Mucosa of descending colon (tissue), 3 donors: ENCODE measurements at regions not wholly inside any gene's neighbourhood (a gene's known extent, or its start where the extent isn't known, plus 50 kb on each side); places are given as distances from the start of the nearest gene placed in this dataset.
"Not testable (repeated sequence)": the region's sequence is repeated elsewhere in the genome, so short reads cannot be mapped to it uniquely, and the experiment has no call there.

Experiments
- ATAC-seq: fragments of 200-7000 bp; cut with Tn5 transposase; one replicate; pipeline ENCODE4 v1.9.1; 2020; ENCODE audit warnings: mild to moderate bottlenecking, moderate library complexity
- DNase-seq, 3 donors: peaks; one replicate each; pipeline ENCODE4 v3.0.0-alpha.2; 2020
- H3K36me3 ChIP-seq: fragments of 200-600 bp; one replicate; pipeline ENCODE4 v1.8.0; 2021; ENCODE audit warnings: low read depth, mild to moderate bottlenecking
- H3K4me1 ChIP-seq: fragments of 200-600 bp; one replicate; pipeline ENCODE4 v1.8.0; 2021; ENCODE audit warnings: low read depth, mild to moderate bottlenecking
- H3K4me3 ChIP-seq: fragments of 200-600 bp; one replicate; pipeline ENCODE4 v1.8.0; 2021; ENCODE audit warnings: mild to moderate bottlenecking
- H3K9me3 ChIP-seq: fragments of 200-600 bp; one replicate; pipeline ENCODE4 v1.8.0; 2021; ENCODE audit warnings: mild to moderate bottlenecking
- CTCF ChIP-seq: fragments of 200-600 bp; IDR thresholded peaks from one replicate; pipeline ENCODE4 v1.8.0; 2022; ENCODE audit warnings: antibody characterized with exemption, mild to moderate bottlenecking
- intact Hi-C, 2 donors: fragments of 100-400 bp; cut with DNase I in 1 of 2; cut with micrococcal nuclease in 1 of 2; formaldehyde crosslinking; loops; one replicate each; pipeline versions ENCODE4 v1.11.0 to v1.11.1; 2022; cut with DNase I, micrococcal nuclease
- donor health status: DM: no; HTN: no; CAD: no; lungs with moderate emphysema.
- donor health status: DM: no; HTN: no; CAD: no.
- donor health status: DM: no; HTN: yes; CAD: no.

DNA sequence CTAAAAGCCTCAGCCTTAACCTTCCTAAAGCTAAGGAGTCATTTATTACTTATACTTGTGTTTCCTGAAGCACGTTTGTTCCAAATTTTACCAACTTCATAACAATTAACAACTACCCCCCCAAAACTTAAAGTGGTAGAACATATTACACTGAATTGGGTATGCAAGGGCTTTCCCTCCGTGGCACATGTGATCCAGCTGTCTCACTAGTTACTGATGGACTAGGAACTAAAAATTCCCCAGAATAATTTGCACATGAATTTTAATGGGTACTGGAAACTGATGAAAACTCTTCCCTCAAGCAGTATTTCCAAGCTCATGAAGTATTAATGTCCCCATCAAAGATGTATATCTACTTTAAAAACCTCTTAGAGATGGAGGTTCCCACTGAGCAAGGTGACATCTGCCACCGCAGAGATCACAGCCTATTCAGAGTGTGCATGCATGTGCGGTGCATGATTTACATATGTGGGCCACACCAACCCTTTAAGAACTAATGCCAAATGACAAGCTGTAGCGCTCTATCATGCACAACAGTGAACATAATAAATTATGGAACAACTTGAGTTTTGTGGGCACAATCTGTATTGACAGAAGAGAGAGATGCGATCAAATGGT lies 139.9 kb upstream of the ADCY1 start:
- no peaks in the 10 kb centered on the region for H3K4me1 ChIP-seq
- no peak for TF ChIP-seq CTCF
- no peak overlapping the region for H3K4me3 ChIP-seq
- ATAC-seq (no peak), DNase-seq (no peak)
- intact Hi-C loops: no loop called here
- H3K36me3 ChIP-seq: no peaks in the 10 kb centered on the region
- H3K9me3 ChIP-seq: no peaks in the 10 kb centered on the region

DNA sequence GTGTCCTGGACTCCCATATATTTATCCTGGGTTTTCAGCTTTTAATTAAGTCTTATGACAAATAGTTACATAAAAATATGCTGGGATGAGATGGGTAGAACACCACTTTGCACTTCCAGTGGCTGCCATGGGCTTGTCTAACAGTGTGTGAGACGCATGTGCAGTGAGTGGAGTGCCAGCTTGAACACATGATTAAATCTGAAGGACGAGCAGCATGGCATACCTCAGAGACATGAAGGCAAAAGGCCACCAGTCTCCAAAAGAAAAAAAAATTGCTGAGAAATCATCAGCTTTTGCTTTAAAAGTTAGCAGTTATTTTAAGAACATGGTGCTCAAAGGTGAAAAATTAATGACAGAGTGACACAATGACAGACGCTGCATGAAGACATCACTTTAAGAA lies 139.0 kb upstream of the ADCY1 start:
- Histone ChIP-seq H3K36me3 (no peaks in the 10 kb centered on the region), H3K9me3 (peaks cover 5% of the 10 kb centered on the region), H3K4me1 (no peaks in the 10 kb centered on the region), H3K4me3 (no peak overlapping the region)
- TF ChIP-seq CTCF: no peak
- ATAC-seq (no peak), DNase-seq (no peak)
- intact Hi-C loops: no loop called here

- intact Hi-C loops: no loop called here
- peaks cover 5% of the 10 kb centered on the region for H3K9me3 ChIP-seq
- no peak for ATAC-seq
- H3K36me3 ChIP-seq: no peaks in the 10 kb centered on the region
- no peaks in the 10 kb centered on the region for H3K4me1 ChIP-seq
- no peak overlapping the region for H3K4me3 ChIP-seq
- no peak for DNase-seq
- no peak for TF ChIP-seq CTCF
Measured at GRCh38 chr7:45435846-45436245, 138.3 kb upstream of the ADCY1 start.

- H3K36me3 ChIP-seq, DNase-seq, H3K4me1 ChIP-seq, ATAC-seq, H3K4me3 ChIP-seq, intact Hi-C loops, H3K9me3 ChIP-seq: not testable (repeated sequence)
Measured at GRCh38 chr7:45440776-45441175, 133.4 kb upstream of the ADCY1 start.

- Histone ChIP-seq H3K9me3 (peaks cover 5% of the 10 kb centered on the region), H3K4me3 (no peak overlapping the region), H3K4me1 (no peaks in the 10 kb centered on the region), H3K36me3 (no peaks in the 10 kb centered on the region)
- no peak for DNase-seq
- no peak for ATAC-seq
- intact Hi-C loops: no loop called here
- TF ChIP-seq CTCF: no peak
Measured at GRCh38 chr7:45443263-45443662, 130.9 kb upstream of the ADCY1 start.

GRCh38 chr7:45446195-45446944 lies 127.8 kb upstream of the ADCY1 start:
- Histone ChIP-seq H3K9me3 (no peaks in the 10 kb centered on the region), H3K36me3 (no peaks in the 10 kb centered on the region), H3K4me3 (no peak overlapping the region), H3K4me1 (no peaks in the 10 kb centered on the region)
- DNase-seq (no peak), ATAC-seq (no peak)
- TF ChIP-seq CTCF: no peak
- intact Hi-C loops: no loop called here
